H1 (cell line): ENCODE measurements at regions not wholly inside any gene's neighbourhood (a gene's known extent, or its start where the extent isn't known, plus 50 kb on each side); places are given as distances from the start of the nearest gene placed in this dataset.

Experiments used
- CHD1 ChIP-seq: IDR thresholded peaks from 2 replicates; pipeline ENCODE4 v1.6.1; 2012; ENCODE audit warnings: low read depth, low read length, improper control_type of control experiment
- CHD7 ChIP-seq: fragments of 300-600 bp; sonication (generic); IDR thresholded peaks from 2 replicates; pipeline ENCODE4 v1.7.1; 2012; ENCODE audit warnings: low read length, moderate library complexity, mild to moderate bottlenecking, inconsistent platforms; ENCODE audit not compliant: insufficient replicate concordance

- TF ChIP-seq CHD7 (no peak), CHD1 (no peak)
- TF ChIP-seq, all 59 proteins: peak for 0
Measured at GRCh38 chr1:216843409-216843808, 120.2 kb upstream of the ESRRG start (continued).
